Sigmoid colon (tissue), 6 donors: ENCODE measurements at regions not wholly inside any gene's neighbourhood (a gene's known extent, or its start where the extent isn't known, plus 50 kb on each side); places are given as distances from the start of the nearest gene placed in this dataset.

Experiments
- DNase-seq: peaks from one replicate; pipeline ENCODE4 v3.0.0-alpha.2; 2019
- H3K27ac ChIP-seq, 4 donors: fragments of 200-600 bp; sonication (generic); one replicate each; pipeline ENCODE4 v1.5.1; 2016 to 2019; ENCODE audit warnings: mild to moderate bottlenecking in 1 of 4
- H3K27me3 ChIP-seq, 3 donors: fragments of 200-600 bp; sonication (generic); one replicate each; pipeline ENCODE4 v1.5.1; 2019; ENCODE audit warnings: mild to moderate bottlenecking in 1 of 3
- H3K36me3 ChIP-seq, 4 donors: fragments of 200-600 bp; sonication (generic); one replicate each; pipeline ENCODE4 v1.5.1; 2016 to 2019
- H3K4me1 ChIP-seq, 4 donors: fragments of 200-600 bp; sonication (generic); one replicate each; pipeline ENCODE4 v1.5.1; 2017 to 2019
- H3K4me3 ChIP-seq, 4 donors: fragments of 200-600 bp; sonication (generic); one replicate each; pipeline ENCODE4 v1.5.1; 2017 to 2019; ENCODE audit warnings: mild to moderate bottlenecking in 2 of 4, moderate library complexity in 1 of 4
- H3K9me3 ChIP-seq, 4 donors: fragments of 200-600 bp in 3 of 4; sonication (generic) in 3 of 4; one replicate each; pipeline versions ENCODE4 v1.5.1 to v1.6.1; 2013 to 2019
- EP300 ChIP-seq, 4 donors: sonication (generic); formaldehyde crosslinking; IDR thresholded peaks; one replicate each; pipeline ENCODE4 v1.6.1; 2017; ENCODE audit warnings: antibody characterized with exemption in 4 of 4
- POLR2A ChIP-seq, 2 donors: fragments of 450-650 bp; IDR thresholded peaks; one replicate each; pipeline ENCODE4 v1.6.1; 2016; ENCODE audit warnings: antibody characterized with exemption in 2 of 2, mild to moderate bottlenecking in 2 of 2, moderate library complexity in 2 of 2
- POLR2AphosphoS5 ChIP-seq, 4 donors: sonication (generic); formaldehyde crosslinking; IDR thresholded peaks; one replicate each; pipeline ENCODE4 v1.6.1; 2017; ENCODE audit warnings: antibody characterized with exemption in 4 of 4
- WGBS, 2 donors: extraction: QIAGEN DNeasy Blood & Tissue Kit; methylation state at CpG; one replicate each; pipeline ENCODE4 v1.1.7; 2013; 5-methylcytosine and 5-hydroxymethylcytosine counted together
- intact Hi-C: fragments of 100-400 bp; cut with DNase I; formaldehyde crosslinking; loops from one replicate; pipeline ENCODE4 v1.15.1; 2023
- TF ChIP-seq, protein P1 (sequence below), 4 experiments: fragments of 450-650 bp in 3 of 4; fragments of 200-600 bp in 1 of 4; IDR thresholded peaks; one replicate each; pipeline ENCODE4 v1.5.1; 2016 to 2019; ENCODE audit warnings: antibody characterized with exemption in 4 of 4, mild to moderate bottlenecking in 3 of 4, moderate library complexity in 2 of 4
- donor health status: healthy with polysubstance abuse.
- donor health status: healthy.

GRCh38 chr5:4363045-4363444 is 767.4 kb downstream of the IRX1 start:
- Histone ChIP-seq H3K27ac (no peak overlapping the region), H3K27me3 (no peaks in the 10 kb centered on the region), H3K4me3 (no peak overlapping the region), H3K36me3 (no peaks in the 10 kb centered on the region), H3K9me3 (no peaks in the 10 kb centered on the region), H3K4me1 (no peaks in the 10 kb centered on the region)
- 44 to 94% methylated on average over 1 of the region's 2 CpGs for WGBS, 2 donors
- TF ChIP-seq EP300 (IDR thresholded peaks at IDR 0.05) (no peak), POLR2AphosphoS5 (IDR thresholded peaks at IDR 0.05) (no peak), POLR2A (IDR thresholded peaks at IDR 0.05) (no peak)
- TF ChIP-seq, protein P1, sequence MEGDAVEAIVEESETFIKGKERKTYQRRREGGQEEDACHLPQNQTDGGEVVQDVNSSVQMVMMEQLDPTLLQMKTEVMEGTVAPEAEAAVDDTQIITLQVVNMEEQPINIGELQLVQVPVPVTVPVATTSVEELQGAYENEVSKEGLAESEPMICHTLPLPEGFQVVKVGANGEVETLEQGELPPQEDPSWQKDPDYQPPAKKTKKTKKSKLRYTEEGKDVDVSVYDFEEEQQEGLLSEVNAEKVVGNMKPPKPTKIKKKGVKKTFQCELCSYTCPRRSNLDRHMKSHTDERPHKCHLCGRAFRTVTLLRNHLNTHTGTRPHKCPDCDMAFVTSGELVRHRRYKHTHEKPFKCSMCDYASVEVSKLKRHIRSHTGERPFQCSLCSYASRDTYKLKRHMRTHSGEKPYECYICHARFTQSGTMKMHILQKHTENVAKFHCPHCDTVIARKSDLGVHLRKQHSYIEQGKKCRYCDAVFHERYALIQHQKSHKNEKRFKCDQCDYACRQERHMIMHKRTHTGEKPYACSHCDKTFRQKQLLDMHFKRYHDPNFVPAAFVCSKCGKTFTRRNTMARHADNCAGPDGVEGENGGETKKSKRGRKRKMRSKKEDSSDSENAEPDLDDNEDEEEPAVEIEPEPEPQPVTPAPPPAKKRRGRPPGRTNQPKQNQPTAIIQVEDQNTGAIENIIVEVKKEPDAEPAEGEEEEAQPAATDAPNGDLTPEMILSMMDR (IDR thresholded peaks at IDR 0.05), result no peak
- no peak for DNase-seq
- intact Hi-C loops, result no loop called here

DNA sequence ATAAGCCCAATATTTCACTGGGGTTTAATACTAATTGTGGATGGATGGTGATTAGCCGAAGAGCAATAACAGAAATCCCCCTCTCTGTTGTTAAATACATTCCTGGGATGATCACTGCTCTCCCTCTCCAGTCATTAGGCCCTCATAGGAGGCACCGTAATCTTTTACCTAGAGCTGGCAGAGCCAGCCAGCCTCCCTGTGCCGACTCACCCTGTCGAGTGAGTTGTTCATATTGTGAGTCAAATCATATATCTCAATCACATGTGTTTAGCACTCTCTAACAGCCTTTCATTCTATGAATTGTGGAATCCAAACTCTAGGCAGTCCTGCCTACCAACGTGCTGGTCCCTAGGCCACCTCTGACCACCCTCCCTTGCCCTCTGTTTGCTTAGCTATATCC is 771.0 kb downstream of the IRX1 start:
- intact Hi-C loops, result no loop called here
- TF ChIP-seq POLR2AphosphoS5 (IDR thresholded peaks at IDR 0.05), result no peak
- TF ChIP-seq EP300 (IDR thresholded peaks at IDR 0.05), result no peak
- TF ChIP-seq, protein P1 (IDR thresholded peaks at IDR 0.05), result no peak
- no peak for TF ChIP-seq POLR2A (IDR thresholded peaks at IDR 0.05)
- Histone ChIP-seq H3K27ac (no peak overlapping the region), H3K9me3 (no peaks in the 10 kb centered on the region), H3K27me3 (no peaks in the 10 kb centered on the region), H3K4me1 (no peaks in the 10 kb centered on the region), H3K36me3 (no peaks in the 10 kb centered on the region), H3K4me3 (no peak overlapping the region)
- DNase-seq, result no peak
- 78 to 85% methylated on average over 5 of the region's 5 CpGs for WGBS, 2 donors

DNA sequence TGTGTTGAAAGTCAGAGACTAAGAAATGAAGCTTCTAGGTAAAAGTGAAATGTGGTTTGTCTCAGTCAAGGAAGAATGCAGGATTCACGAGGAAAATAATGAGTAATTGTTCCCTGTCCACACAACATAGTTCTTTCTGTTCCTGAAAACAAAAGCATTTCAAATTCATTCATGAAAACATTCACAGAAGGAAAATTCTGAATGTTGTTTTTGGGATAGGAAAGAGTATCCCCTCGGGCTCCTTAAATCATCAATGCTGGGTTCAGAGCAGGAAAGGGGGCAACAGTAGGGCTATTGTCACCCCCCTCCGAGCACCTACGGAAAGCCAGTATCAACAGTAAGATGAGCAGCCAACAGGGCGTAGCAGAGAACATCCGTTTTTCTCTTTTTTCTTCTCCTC is 769.9 kb upstream of the ADAMTS16 start:
- intact Hi-C loops, result no loop called here

GRCh38 chr5:4372481-4372880 is 767.6 kb upstream of the ADAMTS16 start:
- Histone ChIP-seq H3K27me3 (no peaks in the 10 kb centered on the region), H3K9me3 (no peaks in the 10 kb centered on the region), H3K4me1 (peaks cover 0 to 7% (median 0%) of the 10 kb centered on the region in 4 donors), H3K4me3 (no peak overlapping the region), H3K27ac (no peak overlapping the region), H3K36me3 (no peaks in the 10 kb centered on the region)
- DNase-seq, result no peak
- intact Hi-C loops, result no loop called here
- 86 to 93% methylated on average over 1 of the region's 1 CpG for WGBS, 2 donors
- TF ChIP-seq, protein P1 (IDR thresholded peaks at IDR 0.05), result no peak
- TF ChIP-seq EP300 (IDR thresholded peaks at IDR 0.05) (no peak), POLR2A (IDR thresholded peaks at IDR 0.05) (no peak), POLR2AphosphoS5 (IDR thresholded peaks at IDR 0.05) (no peak)

More for the DNA sequence above, 769.9 kb upstream of the ADAMTS16 start:
- no peak overlapping the region for H3K4me3 ChIP-seq
- H3K27me3 ChIP-seq, result no peaks in the 10 kb centered on the region
- H3K36me3 ChIP-seq, result no peaks in the 10 kb centered on the region
- 76 to 82% methylated on average over 6 of the region's 6 CpGs for WGBS, 2 donors
- no peak for DNase-seq
- no peaks in the 10 kb centered on the region for H3K9me3 ChIP-seq
- TF ChIP-seq POLR2AphosphoS5 (IDR thresholded peaks at IDR 0.05) (no peak), POLR2A (IDR thresholded peaks at IDR 0.05) (no peak), EP300 (IDR thresholded peaks at IDR 0.05) (no peak)
- TF ChIP-seq, protein P1 (IDR thresholded peaks at IDR 0.05), result no peak
- no peak overlapping the region for H3K27ac ChIP-seq
- H3K4me1 ChIP-seq, result peaks cover 0 to 7% (median 0%) of the 10 kb centered on the region in 4 donors
